EH (cell line): ENCODE measurements at regions not wholly inside any gene's neighbourhood (a gene's known extent, or its start where the extent isn't known, plus 50 kb on each side); places are given as distances from the start of the nearest gene placed in this dataset.
"Not testable (repeated sequence)": the region's sequence is repeated elsewhere in the genome, so short reads cannot be mapped to it uniquely, and the experiment has no call there.

Source experiments
- DNase-seq: peaks from one replicate; pipeline ENCODE4 v3.0.0-alpha.2; 2015; ENCODE audit warnings: low read depth

DNA sequence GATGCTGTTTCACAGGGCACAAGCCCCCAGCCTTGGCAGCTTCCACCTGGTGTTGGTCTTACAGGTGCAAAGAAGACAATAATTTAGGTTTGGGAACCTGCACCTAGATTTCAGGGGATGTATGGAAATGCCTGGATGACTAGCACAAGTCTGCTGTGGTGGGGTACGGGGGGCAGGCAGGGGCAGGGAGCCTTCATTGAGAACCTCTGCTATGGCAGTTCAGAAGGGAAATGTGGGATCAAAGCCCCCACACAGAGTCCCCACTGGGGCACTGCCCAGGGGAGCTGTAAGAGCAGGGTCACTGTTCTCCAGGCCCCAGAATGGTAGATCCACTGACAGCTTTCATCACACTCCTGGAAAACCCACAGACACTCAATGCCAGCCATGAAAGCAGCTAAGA, 686.5 kb downstream of the FAM181B start:
- DNase-seq: no peak

DNA sequence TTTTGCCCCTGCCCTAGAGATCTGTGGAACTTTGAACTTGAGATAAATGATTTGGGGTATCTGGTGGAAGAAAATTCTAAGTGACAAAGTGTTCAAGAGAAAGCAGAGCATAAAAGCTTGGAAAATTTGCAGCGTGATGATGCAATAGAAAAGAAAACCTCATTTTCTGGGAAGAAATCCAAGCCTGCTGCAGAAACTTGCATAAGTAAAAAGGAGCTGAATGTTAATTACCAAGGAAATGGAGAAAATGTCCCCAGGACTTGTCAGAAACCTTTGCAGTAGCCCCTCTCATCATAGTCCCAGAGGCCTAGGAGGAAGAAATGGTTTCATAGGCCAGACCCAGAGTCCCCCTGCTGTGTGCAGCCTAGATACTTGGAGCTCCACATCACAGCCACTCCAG, 686.9 kb downstream of the FAM181B start:
- DNase-seq: no peak

GRCh38 chr11:82045748-82046457, 687.8 kb downstream of the FAM181B start:
- no peak for DNase-seq

DNA sequence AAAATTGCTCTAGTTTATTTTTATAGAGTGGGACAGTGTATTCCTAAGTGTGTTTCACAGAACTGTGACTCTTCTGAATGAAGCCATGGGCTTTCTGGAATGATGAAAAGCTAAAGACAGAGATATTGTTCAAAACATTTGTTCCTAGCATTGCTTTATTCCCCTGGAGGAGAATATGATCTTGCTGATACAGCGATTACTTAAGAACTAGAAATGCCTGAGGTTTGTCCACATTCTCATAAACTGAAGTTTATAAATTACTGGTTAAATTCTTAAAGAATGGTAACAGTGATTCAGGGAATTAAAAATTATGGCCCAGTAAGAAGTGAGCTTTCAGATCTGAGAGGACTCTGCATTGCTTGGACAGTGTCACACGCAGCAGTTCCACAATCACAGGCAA, 690.3 kb downstream of the FAM181B start:
- no peak for DNase-seq

DNA sequence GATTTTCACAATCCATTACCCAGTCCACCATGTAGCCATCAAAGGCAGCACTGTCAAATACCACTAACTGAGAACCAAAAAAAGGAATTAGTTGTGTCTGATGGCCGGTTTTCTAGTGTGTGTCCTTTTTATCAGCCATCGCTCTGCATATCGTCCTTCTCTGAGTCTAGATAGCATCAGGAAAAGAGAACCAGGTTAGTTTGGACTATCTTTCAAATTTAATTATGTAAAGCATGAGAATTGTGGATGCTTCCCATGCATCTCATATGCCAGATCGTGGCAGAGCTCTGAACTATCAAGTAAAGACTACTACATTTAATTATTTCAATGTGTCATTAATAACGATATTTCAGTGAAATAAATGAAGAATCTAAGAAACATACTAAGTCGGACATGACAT, 691.9 kb downstream of the FAM181B start:
- DNase-seq: no peak

GRCh38 chr11:82038154-82038553, 695.5 kb downstream of the FAM181B start:
- no peak for DNase-seq

DNA sequence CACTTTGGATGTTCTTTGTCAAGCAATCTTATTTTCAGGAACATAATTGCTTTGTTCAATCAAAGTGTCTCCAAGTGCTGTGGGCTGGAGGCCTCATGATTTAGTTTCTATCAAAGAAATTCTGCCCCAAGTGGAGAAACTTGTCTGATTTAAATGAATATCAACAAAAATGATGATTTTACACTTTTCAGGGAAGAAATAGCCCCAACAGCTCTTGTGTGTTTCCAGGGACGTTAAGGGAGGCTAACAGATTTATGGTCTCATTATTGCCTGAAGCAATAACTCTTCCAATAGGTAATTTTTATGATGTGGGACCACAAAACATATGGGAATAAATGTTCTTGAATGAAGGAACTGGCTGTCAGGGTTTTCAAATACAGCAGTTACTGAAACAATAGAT, 699.1 kb downstream of the FAM181B start:
- no peak for DNase-seq

DNA sequence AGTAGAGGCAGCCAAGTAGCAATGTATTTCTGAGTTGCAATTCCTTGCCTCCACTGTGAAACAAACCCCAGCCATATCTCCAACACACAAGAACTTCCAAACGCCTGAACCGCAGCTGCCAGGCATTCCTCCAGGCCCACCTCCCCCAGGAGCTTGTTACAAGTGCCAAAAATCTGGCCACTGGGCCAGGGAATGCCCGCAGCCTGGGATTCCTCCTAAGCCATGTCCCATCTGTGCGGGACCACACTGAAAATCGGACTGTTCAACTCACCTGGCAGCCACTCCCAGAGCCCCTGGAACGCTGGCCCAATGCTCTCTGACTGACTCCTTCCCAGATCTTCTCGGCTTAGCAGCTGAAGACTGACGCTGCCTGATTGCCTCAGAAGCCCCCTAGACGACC, 706.3 kb downstream of the FAM181B start:
- DNase-seq: not testable (repeated sequence)

DNA sequence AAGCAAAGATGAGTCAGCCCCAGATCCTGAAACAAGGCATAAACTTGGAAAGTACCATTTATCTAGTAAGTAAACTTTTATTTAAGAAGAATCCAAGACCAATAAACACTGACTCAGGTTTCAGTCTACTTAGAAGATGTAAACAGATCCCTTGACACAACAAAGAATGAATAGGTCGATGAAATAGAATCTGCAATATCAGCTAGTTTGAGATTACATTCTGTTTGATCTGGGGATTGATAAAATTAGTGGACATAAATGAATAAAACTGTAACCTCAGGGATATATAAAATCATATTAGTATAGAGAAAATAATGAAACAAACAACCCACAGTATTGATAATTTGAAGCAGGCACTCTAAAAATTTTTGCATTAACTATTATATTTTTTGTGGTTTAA, 708.9 kb downstream of the FAM181B start:
- DNase-seq: no peak

DNA sequence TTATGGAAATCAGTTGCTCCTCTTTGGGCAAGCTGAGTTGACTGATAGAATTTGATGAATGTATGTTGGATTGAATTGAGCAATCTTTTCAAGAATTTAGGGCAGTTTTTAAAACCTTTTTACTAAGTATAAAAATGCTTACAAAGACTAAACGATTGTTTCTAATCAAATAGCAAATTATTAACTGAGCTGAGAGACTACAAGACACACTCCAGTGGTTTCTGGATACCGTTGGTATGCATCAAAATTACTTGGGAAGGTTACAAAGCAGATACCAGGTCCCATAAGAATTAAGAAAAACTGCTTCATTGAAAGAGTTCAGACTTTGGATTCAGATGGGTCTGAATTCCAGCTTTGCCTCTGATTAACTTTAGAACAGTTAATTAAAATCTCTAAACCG, 721.4 kb downstream of the FAM181B start:
- no peak for DNase-seq

- DNase-seq: no peak
Observed at GRCh38 chr11:82009133-82009532, 724.5 kb downstream of the FAM181B start.

- DNase-seq: no peak
Observed at GRCh38 chr11:82007521-82007920, 726.1 kb downstream of the FAM181B start.

DNA sequence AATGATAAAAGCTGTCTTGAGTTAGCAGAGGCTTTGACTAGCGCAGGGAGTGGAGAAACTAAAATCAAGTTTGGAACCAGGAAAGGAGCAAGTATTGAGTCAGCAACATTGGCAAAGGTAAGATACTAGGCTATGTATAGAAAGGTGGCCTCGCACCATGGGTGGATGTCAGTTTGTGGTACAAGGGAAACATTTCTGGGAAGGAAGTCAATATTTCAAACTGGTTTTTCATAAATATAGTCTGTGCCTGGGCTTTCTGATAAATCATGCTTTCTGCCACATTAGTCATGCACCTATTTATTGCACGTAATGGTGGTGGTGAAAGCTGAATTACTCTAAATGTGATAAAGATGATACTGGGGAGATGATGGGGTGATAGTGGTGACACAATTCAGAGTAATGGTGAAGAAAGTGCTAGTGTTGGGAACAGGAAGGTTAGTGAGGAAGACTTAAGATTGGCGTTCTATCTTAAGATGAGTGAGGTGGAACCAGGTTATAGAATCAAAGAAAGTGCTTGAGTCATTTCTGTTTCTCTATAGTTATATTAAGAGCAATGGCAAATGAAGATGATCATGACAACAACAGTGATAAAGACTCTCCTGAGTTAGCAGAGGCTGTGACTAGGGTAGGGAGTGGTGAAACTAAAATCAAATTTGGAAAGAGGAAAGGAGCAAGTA, 729.0 kb downstream of the FAM181B start:
- DNase-seq: no peak

GRCh38 chr11:82003671-82004515, 729.8 kb downstream of the FAM181B start:
- DNase-seq: no peak

DNA sequence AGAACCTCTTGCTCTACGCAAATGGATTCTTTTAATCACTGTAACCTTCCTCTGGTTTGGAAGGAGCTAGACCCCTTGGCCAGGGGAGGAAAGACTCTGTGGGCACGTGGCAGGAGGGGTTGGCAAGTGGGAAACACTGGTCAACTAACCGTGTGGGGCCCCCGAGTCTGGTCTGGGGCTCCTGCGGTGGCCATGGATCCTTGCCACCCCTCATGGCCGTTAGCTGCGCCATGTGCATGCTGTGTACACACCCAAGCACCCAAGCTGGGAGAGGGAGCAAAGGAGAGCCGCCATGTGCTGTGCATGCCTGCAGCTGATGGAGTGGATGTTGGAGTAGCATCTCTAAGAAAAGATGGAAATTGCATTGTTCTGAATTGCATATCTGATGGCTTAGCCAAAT, 730.6 kb downstream of the FAM181B start:
- no peak for DNase-seq

DNA sequence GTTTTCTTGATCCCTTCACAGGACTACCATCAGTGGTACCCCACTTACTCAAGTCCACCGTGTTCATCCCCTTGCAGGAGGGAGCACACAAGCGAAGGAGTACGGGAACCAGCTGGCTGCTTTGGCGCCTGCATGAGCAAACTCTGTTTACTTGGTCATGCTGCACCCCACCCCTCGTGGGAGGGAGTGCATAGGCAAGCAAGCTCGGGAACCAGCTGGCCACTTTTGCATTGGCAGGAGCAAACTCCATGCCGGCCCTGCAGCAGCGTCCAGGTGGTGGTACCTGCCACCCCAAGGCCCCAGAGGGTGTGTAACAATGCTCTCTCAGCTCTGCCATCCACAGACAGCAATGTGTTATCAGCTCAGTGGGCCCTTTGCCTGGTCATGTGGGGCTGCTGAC, 737.8 kb downstream of the FAM181B start:
- no peak for DNase-seq

DNA sequence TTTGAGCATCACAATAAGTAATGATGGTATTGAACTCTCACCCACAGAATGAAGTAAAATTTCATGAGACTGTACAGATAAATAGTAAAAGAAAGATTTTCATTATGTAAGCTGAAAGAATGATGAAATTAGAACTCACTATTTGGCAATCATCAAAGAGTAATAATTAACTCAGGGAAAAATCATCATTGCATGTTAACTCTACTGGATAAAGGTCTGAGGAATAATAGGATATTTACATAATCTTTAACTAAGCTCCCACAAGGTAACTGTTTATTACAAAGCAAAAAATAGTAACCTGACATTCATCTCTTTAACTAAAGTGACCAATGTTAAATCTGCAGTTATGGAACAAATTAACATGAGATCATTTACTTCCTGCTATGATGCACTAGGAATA, 739.9 kb downstream of the FAM181B start:
- DNase-seq: no peak

DNA sequence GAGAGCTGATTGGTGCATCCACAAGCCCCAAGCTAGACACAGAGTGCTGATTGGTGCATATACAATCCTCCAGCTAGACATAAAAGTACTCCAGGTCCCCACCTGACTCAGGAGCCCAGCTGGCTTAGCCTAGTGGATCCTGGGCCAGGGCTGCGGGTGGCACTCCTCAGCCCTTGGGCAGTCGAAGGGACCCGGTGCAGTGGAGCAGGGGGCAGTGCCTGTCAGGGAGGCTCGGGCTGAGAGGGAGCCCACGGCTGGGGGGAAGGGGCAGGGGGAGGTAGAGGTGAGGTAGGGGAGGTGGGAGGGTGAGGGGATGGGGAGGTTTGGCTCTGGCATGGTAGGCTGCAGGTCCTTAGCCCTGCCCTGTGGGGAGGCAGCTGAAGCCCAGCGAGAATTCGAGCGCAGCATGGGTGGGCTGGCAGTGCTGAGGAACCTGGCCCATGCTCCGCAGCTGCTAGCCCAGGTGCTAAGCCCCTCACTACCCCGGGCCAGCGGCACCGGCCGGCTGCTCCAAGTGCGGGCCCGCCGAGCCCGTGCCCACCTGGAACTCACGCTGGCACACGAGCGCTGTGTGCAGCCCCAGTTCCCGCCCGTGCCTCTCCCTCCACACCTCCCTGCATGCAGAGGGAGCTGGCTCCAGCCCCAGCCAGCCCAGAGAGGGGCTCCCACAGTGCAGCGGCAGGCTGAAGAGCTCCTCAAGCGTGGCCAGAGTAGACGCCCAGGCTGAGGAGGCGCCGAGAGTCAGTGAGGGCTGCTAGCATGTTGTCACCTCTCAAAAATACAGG, 742.8 kb downstream of the FAM181B start:
- no peak for DNase-seq

DNA sequence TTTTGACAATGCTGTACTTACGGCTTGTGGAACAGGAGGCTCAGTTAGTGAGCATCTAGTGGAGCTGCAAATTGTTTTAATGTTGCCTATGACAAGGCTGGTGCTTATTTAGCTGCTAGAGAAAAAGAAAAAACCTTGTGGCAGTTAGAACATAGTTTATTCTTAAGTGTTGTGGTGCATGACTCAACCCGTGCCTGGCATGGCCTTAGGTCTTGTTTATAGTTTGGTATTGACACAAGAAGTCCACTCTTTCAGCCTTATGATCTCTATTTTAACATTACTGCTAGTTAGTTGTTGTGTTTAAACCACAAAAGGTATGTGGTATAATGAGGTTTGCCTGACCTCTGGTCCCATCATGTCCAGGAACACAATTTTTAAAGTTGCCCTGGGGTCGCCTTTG, 744.6 kb downstream of the FAM181B start:
- no peak for DNase-seq

GRCh38 chr11:81987829-81988472, 745.7 kb downstream of the FAM181B start:
- DNase-seq: no peak

- DNase-seq: no peak
Observed at GRCh38 chr11:81986556-81987161, 747.0 kb downstream of the FAM181B start.
